DMS53 treated with DMSO at 0.1 percent for 48 hours (cell line): ENCODE measurements at regions not wholly inside any gene's neighbourhood (a gene's known extent, or its start where the extent isn't known, plus 50 kb on each side); places are given as distances from the start of the nearest gene placed in this dataset.

ENCODE experiments used
- DNase-seq: peaks from one replicate; lab custom pipeline; 2025; ENCODE audit not compliant: unreplicated experiment; lab: John Stamatoyannopoulos, UW

- DNase-seq = peak; percentile 91
Observed at GRCh38 chr2:208545403-208546042, 138.9 kb downstream of the PTH2R start.

GRCh38 chr2:208546107-208546506 is 139.5 kb downstream of the PTH2R start:
- no peak for DNase-seq

- no peak for DNase-seq
Observed at GRCh38 chr2:208546860-208547650, 140.5 kb downstream of the PTH2R start.

GRCh38 chr2:208548700-208549099 is 142.1 kb downstream of the PTH2R start:
- DNase-seq = no peak

DNA sequence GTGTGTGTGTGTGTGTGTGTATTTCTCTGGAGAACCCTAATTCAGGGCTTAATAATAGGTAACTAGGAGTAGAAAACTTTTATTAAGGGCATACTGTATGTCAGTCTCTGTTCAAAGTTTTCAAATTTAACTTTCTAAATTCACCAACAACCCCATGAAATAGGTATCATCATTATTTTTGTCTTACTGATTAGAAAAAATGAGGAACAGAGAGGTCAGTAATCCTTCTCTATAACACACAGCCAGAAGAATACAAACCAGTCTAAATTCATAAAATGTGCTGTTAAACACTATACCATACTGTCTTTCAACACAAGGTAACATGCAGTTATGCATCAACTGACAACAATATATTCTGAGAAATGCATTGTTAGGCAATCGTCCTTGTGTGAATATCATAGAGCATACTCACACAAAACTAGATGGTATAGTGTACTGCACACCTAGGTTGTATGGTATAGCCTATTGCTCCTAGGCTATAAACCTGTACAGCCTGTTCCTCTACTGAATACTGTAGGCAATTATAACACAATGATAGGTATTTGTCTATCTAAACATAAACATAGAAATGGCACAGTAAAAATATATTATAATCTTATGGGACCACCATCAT is 143.1 kb downstream of the PTH2R start:
- no peak for DNase-seq

- no peak for DNase-seq
Observed at GRCh38 chr2:208552943-208553342, 146.4 kb downstream of the PTH2R start.

DNA sequence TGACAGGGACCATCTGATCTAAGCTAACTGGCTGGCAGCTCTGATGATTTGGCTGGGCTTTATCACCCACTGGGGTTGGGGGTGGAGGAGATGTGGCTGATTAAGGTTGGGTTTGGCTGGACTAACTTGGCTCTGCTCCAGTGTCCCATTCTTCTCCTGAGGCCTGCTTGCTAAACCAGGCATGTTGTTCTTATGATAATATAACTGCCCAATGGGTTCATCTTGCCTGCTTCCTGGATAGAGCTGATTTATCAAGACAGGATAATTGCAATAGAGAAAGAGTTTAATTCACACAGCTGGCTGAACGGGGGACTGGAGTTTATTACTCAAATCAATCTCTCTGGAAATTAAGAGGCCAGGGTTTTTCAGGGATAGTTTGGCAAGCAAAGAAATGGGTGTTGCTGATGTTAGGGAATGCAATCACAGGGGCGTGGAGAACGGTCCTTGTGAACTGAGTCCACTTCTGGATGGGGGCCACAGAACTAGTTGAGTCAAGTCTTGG is 150.4 kb downstream of the PTH2R start:
- DNase-seq = no peak

- DNase-seq = no peak
Observed at GRCh38 chr2:208565690-208566416, 159.3 kb downstream of the PTH2R start.

- DNase-seq = no peak
Observed at GRCh38 chr2:208568203-208568602, 161.6 kb downstream of the PTH2R start.

DNA sequence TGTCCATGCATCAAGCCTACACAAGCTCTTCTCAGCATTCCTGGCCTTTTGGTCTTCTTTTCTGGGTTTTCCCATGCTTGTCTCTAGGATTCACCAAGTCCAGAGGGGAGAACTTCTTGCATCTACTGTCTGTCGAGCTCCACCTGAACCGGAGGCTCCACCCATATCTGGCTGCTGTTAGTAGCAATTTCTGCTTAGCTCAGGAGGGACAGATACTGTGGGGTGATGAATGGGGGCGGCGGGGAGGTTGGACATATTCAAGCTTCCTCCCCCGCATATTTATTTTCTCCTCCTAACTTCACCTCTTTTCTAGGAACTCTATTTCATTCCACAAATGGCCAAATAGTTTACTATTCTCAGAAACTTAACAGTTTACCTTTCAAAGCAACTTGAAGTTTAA is 163.5 kb downstream of the PTH2R start:
- DNase-seq = no peak

DNA sequence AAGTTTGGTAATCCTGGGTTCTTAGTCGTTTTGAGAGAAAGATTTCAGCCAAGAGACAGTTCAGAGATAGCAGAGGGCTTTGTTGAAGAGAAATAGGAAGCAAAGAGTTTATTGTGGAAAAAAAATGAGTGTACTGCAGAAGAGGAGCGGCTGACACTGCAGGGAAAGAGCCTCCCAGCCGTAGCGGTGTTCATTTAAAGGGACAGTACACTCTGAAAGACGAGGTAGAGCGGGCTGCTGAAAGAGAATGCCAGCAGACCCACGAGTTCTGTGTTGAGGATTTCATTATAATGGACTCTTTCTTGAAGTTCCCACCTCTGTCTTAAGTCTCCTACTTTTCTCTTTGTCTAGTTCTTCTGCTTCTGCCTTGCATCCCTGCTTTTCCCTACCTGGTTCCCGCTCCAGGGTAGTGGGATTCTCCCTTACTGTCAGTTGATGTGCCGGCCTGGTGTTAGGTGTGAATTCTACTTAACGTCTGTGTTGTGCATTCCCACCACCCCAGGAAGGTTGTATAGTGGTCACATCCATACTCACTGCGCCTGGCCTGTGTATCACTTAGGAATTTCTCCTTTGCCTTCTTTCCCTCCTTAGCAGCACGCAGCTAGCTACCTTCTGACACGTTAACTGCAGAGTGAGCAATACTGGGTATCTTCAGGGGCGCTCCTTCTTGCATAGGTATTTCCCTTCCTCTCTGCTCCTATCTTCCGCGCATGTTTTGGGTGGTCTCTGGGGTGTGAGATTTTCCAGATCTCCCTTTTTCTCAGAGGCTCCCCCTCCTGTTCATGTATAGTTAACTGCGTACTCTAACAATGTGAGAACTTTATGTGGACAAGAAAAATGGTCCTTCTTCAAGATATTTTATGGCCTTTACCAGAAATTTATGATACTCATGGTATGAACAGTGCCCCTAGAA is 164.5 kb downstream of the PTH2R start:
- DNase-seq = no peak

DNA sequence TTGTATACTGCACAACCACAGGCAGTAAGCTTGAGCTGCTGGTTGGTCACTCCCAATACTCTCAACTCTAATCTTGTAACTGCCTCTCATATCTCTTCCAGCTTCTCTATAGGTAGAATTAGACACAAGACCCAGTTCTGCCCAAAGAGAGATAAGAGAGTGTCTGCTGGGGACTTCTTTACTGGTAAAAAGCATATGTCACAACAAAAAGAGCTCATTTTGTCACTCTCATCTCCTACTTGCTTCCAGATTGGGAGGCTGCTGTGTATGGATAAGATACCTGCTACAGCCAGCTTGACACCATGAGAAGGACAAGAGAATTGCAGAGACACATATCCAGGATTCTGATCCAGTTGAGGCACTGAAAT is 165.2 kb downstream of the PTH2R start:
- no peak for DNase-seq

DNA sequence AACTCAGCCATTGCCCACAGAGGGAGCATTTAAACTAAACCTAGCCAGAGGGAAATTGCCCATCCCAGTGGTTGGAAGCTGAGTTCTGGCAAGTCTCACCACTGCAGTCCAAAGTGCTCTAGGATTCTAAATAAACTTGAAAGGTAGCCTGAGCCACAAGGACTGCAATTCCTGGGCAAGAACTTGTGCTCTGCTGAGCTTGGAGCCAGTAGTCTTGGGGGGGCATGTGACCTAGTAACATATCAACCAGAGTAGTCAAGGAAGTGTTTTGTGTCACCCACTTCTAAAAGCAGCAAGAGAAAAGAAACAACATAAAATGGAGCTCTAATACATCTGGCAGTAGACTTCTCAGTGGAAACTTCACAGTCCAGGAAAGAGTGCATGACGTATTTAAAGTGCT is 167.0 kb downstream of the PTH2R start:
- DNase-seq = no peak

- DNase-seq = no peak
Observed at GRCh38 chr2:208579678-208580077, 173.1 kb downstream of the PTH2R start.

- DNase-seq = no peak
Observed at GRCh38 chr2:208584378-208584985, 177.9 kb downstream of the PTH2R start.

- DNase-seq = no peak
Observed at GRCh38 chr2:208586516-208586915, 179.9 kb downstream of the PTH2R start.

DNA sequence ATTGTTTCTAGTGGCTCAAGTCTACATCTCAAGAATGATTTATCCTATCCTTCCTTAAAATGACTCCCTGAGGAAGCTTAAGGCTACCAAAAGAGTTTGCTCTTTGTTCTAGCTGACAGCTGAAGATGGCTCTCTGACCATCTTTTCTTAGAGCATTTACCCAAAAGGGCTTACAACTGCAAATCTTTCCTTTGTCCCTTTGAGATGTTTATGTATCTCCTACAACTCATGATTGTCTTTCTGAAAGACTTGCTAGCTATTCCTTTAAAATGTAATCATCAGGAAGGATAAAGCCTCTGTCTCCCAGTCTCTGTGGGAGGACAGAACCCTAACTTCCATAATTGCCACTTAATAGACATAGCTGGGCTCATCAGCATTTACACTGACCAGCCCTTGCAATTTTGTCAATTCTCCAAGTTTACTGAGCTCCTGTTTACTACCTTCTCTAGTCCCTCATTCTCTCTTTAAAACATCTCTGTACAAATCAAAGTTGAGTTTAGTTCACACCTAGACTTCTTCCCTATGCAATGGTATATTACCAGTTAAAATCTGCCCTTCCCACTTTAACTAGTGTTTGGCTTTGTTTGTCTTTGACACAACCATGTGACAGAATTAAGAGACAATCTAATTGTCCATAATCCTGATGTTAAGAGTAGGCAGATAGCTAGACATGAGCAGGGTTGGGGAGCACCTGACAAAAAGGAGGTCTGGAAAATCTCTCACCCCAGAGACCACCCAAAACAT is 188.2 kb downstream of the PTH2R start:
- DNase-seq = no peak

DNA sequence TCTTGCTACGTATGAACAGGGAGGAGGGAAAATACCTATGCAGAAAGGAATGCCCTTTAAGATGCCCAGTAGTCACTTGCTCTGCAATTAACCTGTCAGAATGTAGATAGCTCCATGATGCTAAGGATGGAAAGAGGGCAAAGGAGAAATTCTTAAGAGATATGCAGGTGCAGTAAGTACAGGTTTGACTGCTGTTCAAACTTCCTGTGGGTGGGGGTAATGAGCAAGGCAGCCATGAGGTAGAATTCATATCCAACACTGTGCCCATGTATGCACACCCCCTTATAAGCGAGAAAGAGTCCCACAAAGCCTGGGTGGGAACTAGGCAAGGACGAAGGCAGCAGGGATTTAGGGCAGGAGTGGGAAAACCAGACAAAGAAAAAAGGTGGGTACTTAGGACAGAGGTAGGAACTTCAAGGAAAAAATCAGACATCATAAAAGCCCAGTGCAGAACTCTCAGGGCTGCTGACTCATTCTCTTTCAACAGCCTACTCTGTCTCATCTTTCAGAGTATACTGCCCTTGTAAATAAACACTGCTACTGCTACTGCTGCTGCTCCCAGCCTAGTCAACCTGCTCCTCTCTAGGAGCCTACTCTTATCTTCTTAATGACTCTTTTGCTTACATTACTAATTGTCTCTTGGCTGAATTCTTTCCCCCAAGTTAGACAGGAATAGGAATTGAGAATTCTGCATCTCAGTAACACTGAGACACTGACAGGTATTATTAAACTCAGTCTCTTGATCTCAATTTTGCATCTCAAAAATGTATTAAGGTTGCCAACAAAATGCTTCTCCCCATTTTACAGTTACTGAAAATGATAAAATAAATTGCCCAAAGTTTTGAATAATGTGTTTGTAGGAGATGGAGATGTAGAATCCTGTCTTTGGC is 189.0 kb downstream of the PTH2R start:
- peak; percentile 92 for DNase-seq
